K562 (cell line): ENCODE measurements at regions not wholly inside any gene's neighbourhood (a gene's known extent, or its start where the extent isn't known, plus 50 kb on each side); places are given as distances from the start of the nearest gene placed in this dataset.

Experiments used
- BDP1 ChIP-seq: IDR thresholded peaks from 3 replicates; pipeline ENCODE4 v1.6.1; 2011; ENCODE audit not compliant: insufficient read length, insufficient read depth
- CHD7 ChIP-seq: fragments of 200-600 bp; sonication (generic); IDR thresholded peaks from one replicate; pipeline ENCODE4 v1.6.1; 2012; ENCODE audit warnings: mild to moderate bottlenecking, low read depth, low read length, inconsistent platforms
- DLX4 ChIP-seq: fragments of 250-450 bp; sonication (Bioruptor Pico); IDR thresholded peaks from 2 replicates; pipeline ENCODE4 v1.6.1; 2021; ENCODE audit warnings: mild to moderate bottlenecking
- PML ChIP-seq: IDR thresholded peaks from 2 replicates; pipeline ENCODE4 v1.6.1; 2012; ENCODE audit warnings: low read length, inconsistent platforms
- PPARD ChIP-seq: fragments of 250-450 bp; sonication (Bioruptor Pico); IDR thresholded peaks from 2 replicates; pipeline ENCODE4 v1.8.0; 2022; ENCODE audit warnings: inconsistent platforms, mild to moderate bottlenecking, moderate library complexity
- RAD51 ChIP-seq: fragments of 450-650 bp; IDR thresholded peaks from 2 replicates; pipeline ENCODE4 v1.7.1; 2016; ENCODE audit warnings: low read depth, mild to moderate bottlenecking, borderline replicate concordance
- STAG1 ChIP-seq: sonication (generic); formaldehyde crosslinking; IDR thresholded peaks from 2 replicates; pipeline ENCODE4 v1.5.0; 2020; ENCODE audit warnings: missing genetic modification reagents, borderline replicate concordance
- XRCC5 ChIP-seq: fragments of 200-400 bp; formaldehyde crosslinking; IDR thresholded peaks from 2 replicates; pipeline ENCODE4 v1.6.1; 2017; ENCODE audit warnings: low read depth, mild to moderate bottlenecking, low read length
- ZNF280A ChIP-seq: fragments of 450-650 bp; IDR thresholded peaks from 2 replicates; pipeline ENCODE4 v1.6.1; 2018; ENCODE audit warnings: mild to moderate bottlenecking, low read depth; ENCODE audit not compliant: partially characterized antibody
- ZNF431 ChIP-seq: sonication (generic); formaldehyde crosslinking; IDR thresholded peaks from 2 replicates; pipeline ENCODE4 v1.8.0; 2022; ENCODE audit warnings: mild to moderate bottlenecking, missing genetic modification reagents
- ZNF445 ChIP-seq: fragments of 250-450 bp; sonication (Bioruptor Pico); IDR thresholded peaks from 2 replicates; pipeline ENCODE4 v1.4.0; 2020; ENCODE audit warnings: low read depth, mild to moderate bottlenecking, moderate library complexity
- ZNF707 ChIP-seq: fragments of 250-450 bp; sonication (Bioruptor Pico); conservative IDR thresholded peaks from 2 replicates; pipeline ENCODE4 v1.8.0; 2022; ENCODE audit warnings: inconsistent platforms, mild to moderate bottlenecking, moderate library complexity
- ZNF717 ChIP-seq: fragments of 250-450 bp; sonication (Bioruptor Pico); IDR thresholded peaks from 2 replicates; pipeline ENCODE4 v1.5.0; 2021
- ZNF79 ChIP-seq: fragments of 250-450 bp; sonication (Bioruptor Pico); IDR thresholded peaks from 2 replicates; pipeline ENCODE4 v1.4.0; 2020; ENCODE audit warnings: low read depth, mild to moderate bottlenecking, moderate library complexity

GRCh38 chrX:2629316-2630007 lies 61.6 kb upstream of the CD99 start (continued):
- no peak for TF ChIP-seq ZNF79 (CRISPR knock-in tag)
- no peak for TF ChIP-seq PML
- TF ChIP-seq PPARD, result no peak
- TF ChIP-seq CHD7, result no peak
- TF ChIP-seq RAD51, result no peak
- TF ChIP-seq ZNF707 (CRISPR knock-in tag), result no peak
- TF ChIP-seq XRCC5, result no peak
- TF ChIP-seq ZNF445, result no peak
- no peak for TF ChIP-seq DLX4 (CRISPR knock-in tag)
- no peak for TF ChIP-seq BDP1
- no peak for TF ChIP-seq ZNF280A
- peak; percentile 65 for TF ChIP-seq ZNF431 (CRISPR knock-in tag)
- no peak for TF ChIP-seq ZNF717
- no peak for TF ChIP-seq STAG1 (CRISPR knock-in tag)
